H1 (cell line): ENCODE measurements at regions not wholly inside any gene's neighbourhood (a gene's known extent, or its start where the extent isn't known, plus 50 kb on each side); places are given as distances from the start of the nearest gene placed in this dataset.

Experiments
- CTCF ChIA-PET: fragments of 300-600 bp; sonication (Branson Sonifier 250); formaldehyde crosslinking; loops from one replicate; lab custom pipeline; 2021; ENCODE audit not compliant: partially characterized antibody; lab: Charles Lee
- POLR2A ChIA-PET: fragments of 300-600 bp; sonication (Branson Sonifier 250); formaldehyde crosslinking; loops from one replicate; lab custom pipeline; 2021; ENCODE audit warnings: inconsistent platforms; ENCODE audit not compliant: partially characterized antibody; lab: Charles Lee
- DNase-seq, 2 experiments: peaks; one replicate each; pipeline versions ENCODE4 v3.0.0 to v3.0.0-alpha.2; 2010 to 2022; ENCODE audit warnings: low spot score in 2 of 2, low read depth in 1 of 2, mixed read lengths in 1 of 2
- FAIRE-seq: peaks from 2 replicates; lab custom pipeline; 2011; peaks lifted over from hg19 to GRCh38; lab: Jason Lieb, UNC
- H2AFZ ChIP-seq: 2 replicates; pipeline ENCODE4 v1.8.1; 2012; ENCODE audit warnings: low read length, inconsistent platforms
- H2AK5ac ChIP-seq: 2 replicates; pipeline ENCODE4 v1.6.1; 2013; ENCODE audit warnings: low read depth, low read length
- H2BK120ac ChIP-seq: replicated peaks from 2 replicates; pipeline ENCODE3; 2013; ENCODE audit warnings: low read depth, low read length, inconsistent platforms
- H2BK12ac ChIP-seq: 2 replicates; pipeline ENCODE4 v1.6.1; 2013; ENCODE audit warnings: low read depth, low read length
- H2BK15ac ChIP-seq: 2 replicates; pipeline ENCODE4 v1.6.1; 2013; ENCODE audit warnings: low read length
- H2BK20ac ChIP-seq: 2 replicates; pipeline ENCODE4 v1.6.1; 2013; ENCODE audit warnings: low read length
- H2BK5ac ChIP-seq: 2 replicates; pipeline ENCODE4 v1.6.1; 2013; ENCODE audit warnings: low read depth, low read length
- H3K14ac ChIP-seq: 2 replicates; pipeline ENCODE4 v1.6.1; 2013; ENCODE audit warnings: inconsistent platforms; ENCODE audit not compliant: insufficient read length
- H3K18ac ChIP-seq: 2 replicates; pipeline ENCODE4 v1.6.1; 2013; ENCODE audit warnings: low read length; ENCODE audit errors: extremely low read depth
- H3K23ac ChIP-seq: 2 replicates; pipeline ENCODE4 v1.6.1; 2013; ENCODE audit warnings: inconsistent platforms; ENCODE audit not compliant: insufficient read length
- H3K23me2 ChIP-seq: 2 replicates; pipeline ENCODE4 v1.6.1; 2013; ENCODE audit warnings: low read depth, low read length
- H3K27ac ChIP-seq: 2 replicates; pipeline ENCODE4 v1.6.1; 2011; ENCODE audit warnings: low read depth, low read length, inconsistent platforms
- H3K27me3 ChIP-seq, 4 experiments: replicated peaks in 1 of 4; 1 replicate in 1 of 4; 2 replicates in 3 of 4; pipeline versions ENCODE4 v1.6.1 to v1.8.1; 2011 to 2013; ENCODE audit warnings: low read length in 3 of 4, mild to moderate bottlenecking in 3 of 4, inconsistent platforms in 2 of 4, mixed read lengths in 2 of 4, moderate library complexity in 1 of 4; ENCODE audit not compliant: control insufficient read depth in 3 of 4, insufficient read depth in 3 of 4; ENCODE audit errors: extremely low read depth in 1 of 4
- H3K36me3 ChIP-seq, 4 experiments: 2 replicates each; pipeline versions ENCODE4 v1.6.1 to v1.8.1; 2011 to 2013; ENCODE audit warnings: mild to moderate bottlenecking in 4 of 4, low read length in 3 of 4, moderate library complexity in 2 of 4, control low read depth in 1 of 4, inconsistent platforms in 1 of 4; ENCODE audit not compliant: insufficient read depth in 4 of 4, control insufficient read depth in 2 of 4
- H3K4ac ChIP-seq: replicated peaks from 2 replicates; pipeline ENCODE3; 2013; ENCODE audit warnings: low read length, low read depth, mixed read lengths, inconsistent platforms; ENCODE audit not compliant: insufficient read length
- H3K4me1 ChIP-seq, 4 experiments: replicated peaks in 1 of 4; 1 replicate in 1 of 4; 2 replicates in 3 of 4; pipeline versions ENCODE4 v1.6.1 to v1.8.1; 2011 to 2013; ENCODE audit warnings: low read length in 3 of 4, inconsistent platforms in 2 of 4, mixed read lengths in 1 of 4; ENCODE audit not compliant: insufficient read depth in 4 of 4, control insufficient read depth in 3 of 4
- H3K4me2 ChIP-seq, 2 experiments: 2 replicates each; pipeline versions ENCODE4 v1.6.1 to v1.8.1; 2011 to 2013; ENCODE audit warnings: low read depth in 2 of 2, low read length in 2 of 2, control low read depth in 1 of 2, inconsistent platforms in 1 of 2, mild to moderate bottlenecking in 1 of 2; ENCODE audit not compliant: insufficient read depth in 1 of 2
- H3K4me3 ChIP-seq, 4 experiments: fragments of 200-600, 300-600 bp in 1 of 4; sonication (generic), shearing (Covaris generic), sonication (Bioruptor Twin) in 1 of 4; 2 replicates each; pipeline versions ENCODE4 v1.5.1 to v1.8.1; 2011 to 2016; ENCODE audit warnings: low read length in 4 of 4, low read depth in 3 of 4, control low read depth in 2 of 4, inconsistent platforms in 2 of 4, mild to moderate bottlenecking in 2 of 4, mixed read lengths in 1 of 4, moderate library complexity in 1 of 4; ENCODE audit not compliant: insufficient read depth in 2 of 4; ENCODE audit errors: extremely low read depth in 1 of 4
- H3K56ac ChIP-seq: replicated peaks from 2 replicates; pipeline ENCODE3; 2013; ENCODE audit warnings: low read depth, mild to moderate bottlenecking, mixed read lengths, low read length, inconsistent platforms; ENCODE audit not compliant: insufficient read length
- H3K79me1 ChIP-seq: 2 replicates; pipeline ENCODE4 v1.6.1; 2013; ENCODE audit warnings: low read depth, low read length, control low read depth
- H3K79me2 ChIP-seq, 2 experiments: 2 replicates each; pipeline versions ENCODE4 v1.6.1 to v1.8.1; 2012 to 2013; ENCODE audit warnings: low read length in 2 of 2, mild to moderate bottlenecking in 2 of 2, inconsistent platforms in 1 of 2; ENCODE audit not compliant: insufficient read depth in 2 of 2, control insufficient read depth in 1 of 2
- H3K9ac ChIP-seq, 4 experiments: replicated peaks in 1 of 4; 1 replicate in 1 of 4; 2 replicates in 3 of 4; pipeline versions ENCODE4 v1.6.1 to v1.8.1; 2011 to 2013; ENCODE audit warnings: low read depth in 3 of 4, low read length in 3 of 4, control low read depth in 2 of 4, mild to moderate bottlenecking in 2 of 4, moderate library complexity in 2 of 4, inconsistent platforms in 1 of 4; ENCODE audit errors: extremely low read depth in 1 of 4
- H3K9me3 ChIP-seq, 2 experiments: 2 replicates each; pipeline versions ENCODE4 v1.6.1 to v1.8.1; 2012 to 2013; ENCODE audit warnings: mild to moderate bottlenecking in 2 of 2, moderate library complexity in 2 of 2, control low read depth in 1 of 2, inconsistent platforms in 1 of 2, low read depth in 1 of 2, low read length in 1 of 2, mixed read lengths in 1 of 2; ENCODE audit not compliant: insufficient read depth in 2 of 2
- H4K20me1 ChIP-seq, 2 experiments: replicated peaks in 1 of 2; 2 replicates each; pipeline versions ENCODE3 to v1.8.1; 2011 to 2013; ENCODE audit warnings: inconsistent platforms in 2 of 2, low read length in 2 of 2, mild to moderate bottlenecking in 1 of 2; ENCODE audit not compliant: insufficient read depth in 2 of 2, control insufficient read depth in 1 of 2
- H4K5ac ChIP-seq: 2 replicates; pipeline ENCODE4 v1.6.1; 2013; ENCODE audit warnings: low read length, low read depth, mixed read lengths, inconsistent platforms; ENCODE audit not compliant: insufficient read length
- H4K8ac ChIP-seq: 2 replicates; pipeline ENCODE4 v1.8.0; 2013; ENCODE audit warnings: mild to moderate bottlenecking, moderate library complexity, low read length, inconsistent platforms; ENCODE audit not compliant: insufficient read depth; ENCODE audit errors: extremely low read depth
- H4K91ac ChIP-seq: replicated peaks from 2 replicates; pipeline ENCODE3; 2013; ENCODE audit warnings: low read length, mixed read lengths, inconsistent platforms; ENCODE audit not compliant: insufficient read length
- BCL11A ChIP-seq, 2 experiments: IDR thresholded peaks; one replicate each; pipeline ENCODE4 v1.6.1; 2011; ENCODE audit warnings: low read depth in 2 of 2, low read length in 2 of 2, mild to moderate bottlenecking in 2 of 2
- CTCF ChIP-seq, 3 experiments: IDR thresholded peaks; 1 replicate in 2 of 3; 2 replicates in 1 of 3; pipeline versions ENCODE4 v1.5.1 to v1.6.1; 2011; ENCODE audit warnings: low read length in 3 of 3, mild to moderate bottlenecking in 3 of 3, inconsistent platforms in 2 of 3, low read depth in 1 of 3, moderate library complexity in 1 of 3; ENCODE audit not compliant: insufficient read depth in 1 of 3; ENCODE audit errors: control extremely low read depth in 1 of 3
- E2F6 ChIP-seq: IDR thresholded peaks from 2 replicates; pipeline ENCODE4 v1.6.1; 2012; ENCODE audit warnings: inconsistent platforms
- MAX ChIP-seq: IDR thresholded peaks from 2 replicates; pipeline ENCODE4 v1.6.1; 2012; ENCODE audit warnings: inconsistent platforms
- POLR2AphosphoS5 ChIP-seq: IDR thresholded peaks from 2 replicates; pipeline ENCODE4 v1.6.1; 2011; ENCODE audit warnings: low read depth, low read length
- RBBP5 ChIP-seq: IDR thresholded peaks from 2 replicates; pipeline ENCODE4 v1.7.1; 2012; ENCODE audit warnings: low read depth, mild to moderate bottlenecking, inconsistent platforms, low read length, moderate library complexity, borderline replicate concordance
- SIRT6 ChIP-seq: IDR thresholded peaks from one replicate; pipeline ENCODE4 v1.7.1; 2012; ENCODE audit warnings: low read length, inconsistent platforms
- SP1 ChIP-seq: IDR thresholded peaks from 2 replicates; pipeline ENCODE4 v1.6.1; 2011; ENCODE audit warnings: low read depth, low read length
- TBP ChIP-seq: IDR thresholded peaks from 2 replicates; pipeline ENCODE4 v1.6.1; 2011; ENCODE audit warnings: low read depth, low read length, improper control_type of control experiment
- YY1 ChIP-seq: IDR thresholded peaks from 2 replicates; pipeline ENCODE4 v1.6.1; 2011; ENCODE audit warnings: low read depth, mild to moderate bottlenecking, low read length
- WGBS, 2 experiments: shearing (Covaris generic) in 1 of 2; methylation state at CpG; one replicate each; pipeline versions ENCODE4 v1.1.6 to v1.1.7; 2013 to 2015; ENCODE audit warnings: low lambda C conversion rate in 2 of 2, mixed read lengths in 2 of 2, inconsistent platforms in 1 of 2, low coverage in 1 of 2, missing lambda C conversion rate in 1 of 2; ENCODE audit not compliant: insufficient replicate concordance in 2 of 2, insufficient coverage in 1 of 2, insufficient read length in 1 of 2; ENCODE audit errors: extremely low coverage in 1 of 2, missing lambda C conversion rate in 1 of 2; 5-methylcytosine and 5-hydroxymethylcytosine counted together

- DNase-seq = no peak
- no peaks in the 10 kb centered on the region for H3K4me1 ChIP-seq
- WGBS, 2 experiments = 97% methylated on average over 1 of the region's 1 CpG; no CpG with 5 or more reads in 1 of the 2 experiments
- H3K79me2 ChIP-seq = no peaks in the 10 kb centered on the region
- H2BK20ac ChIP-seq = no peak overlapping the region
- H3K27me3 ChIP-seq = no peaks in the 10 kb centered on the region
- no peak overlapping the region for H2BK120ac ChIP-seq
- no peak overlapping the region for H2AFZ ChIP-seq
- H3K4me2 ChIP-seq = no peak overlapping the region
- no peak for TF ChIP-seq SP1
- no peak for TF ChIP-seq POLR2AphosphoS5
- no peak for TF ChIP-seq BCL11A (IDR thresholded peaks at IDR 0.05; ENCODE audit: low read depth in 2 of 2, low read length in 2 of 2)
- TF ChIP-seq E2F6 = no peak
- TF ChIP-seq MAX = no peak
- TF ChIP-seq SIRT6 = no peak
- no peak for TF ChIP-seq TBP
- no peak for TF ChIP-seq YY1
- TF ChIP-seq CTCF (IDR thresholded peaks at IDR 0.05; ENCODE audit: control extremely low read depth in 1 of 3, insufficient read depth in 1 of 3, low read depth in 1 of 3, low read length in 3 of 3) = no peak
- TF ChIP-seq RBBP5 = no peak
- no peaks in the 10 kb centered on the region for H4K20me1 ChIP-seq
- H2BK15ac ChIP-seq = no peak overlapping the region
- no peak overlapping the region for H3K9ac ChIP-seq
- H4K5ac ChIP-seq = no peak overlapping the region
- no peaks in the 10 kb centered on the region for H3K79me1 ChIP-seq
- H3K9me3 ChIP-seq = peaks cover 3 to 9% of the 10 kb centered on the region in 2 experiments; a peak in 2 of 4 replicates
- H3K23me2 ChIP-seq = no peaks in the 10 kb centered on the region
- no peak overlapping the region for H3K4me3 ChIP-seq
- H2BK12ac ChIP-seq = no peak overlapping the region
- no peaks in the 10 kb centered on the region for H3K36me3 ChIP-seq
- H3K56ac ChIP-seq = no peak overlapping the region
- no peak overlapping the region for H3K4ac ChIP-seq
- no peak overlapping the region for H4K91ac ChIP-seq
- no peak overlapping the region for H3K14ac ChIP-seq
- H3K23ac ChIP-seq = no peak overlapping the region
- H2AK5ac ChIP-seq = no peak overlapping the region
- ChIA-PET CTCF (no interaction called here), POLR2A (no interaction called here)
- no peak overlapping the region for H4K8ac ChIP-seq
- H3K18ac ChIP-seq = no peak overlapping the region
- no peak overlapping the region for H3K27ac ChIP-seq
- no peak overlapping the region for H2BK5ac ChIP-seq
- no peak for FAIRE-seq
Measured at GRCh38 chr5:165795073-165795472, 2289.7 kb downstream of the MAT2B start.
